ENCODE measurements at regions not wholly inside any gene's neighbourhood (a gene's known extent, or its start where the extent isn't known, plus 50 kb on each side); places are given as distances from the start of the nearest gene placed in this dataset.
"Not testable (repeated sequence)": the region's sequence is repeated elsewhere in the genome, so short reads cannot be mapped to it uniquely, and the experiment has no call there.

GRCh38 chr1:166418344-166418933 lies 251.6 kb upstream of the FAM78B start:
- H3K9me2 ChIP-seq (replicated peaks; ENCODE audit: insufficient read depth, low read length) = no peaks in the 10 kb centered on the region
- H2AFZ ChIP-seq (ENCODE audit: low read length) = no peak overlapping the region
- no peaks in the 10 kb centered on the region for H3K79me2 ChIP-seq (ENCODE audit: low read length)
- H3K36me3 ChIP-seq (ENCODE audit: insufficient read depth, low read length) = no peaks in the 10 kb centered on the region
- no peak overlapping the region for H3K4me3 ChIP-seq (ENCODE audit: low read length)
- H3K4me1 ChIP-seq (ENCODE audit: low read length) = no peaks in the 10 kb centered on the region
- no peak for DNase-seq
- no peak overlapping the region for H3K27ac ChIP-seq (ENCODE audit: low read length)
- no peaks in the 10 kb centered on the region for H3K9me3 ChIP-seq (ENCODE audit: low read length)
- no peaks in the 10 kb centered on the region for H4K20me1 ChIP-seq (ENCODE audit: insufficient read depth, low read depth, low read length)
- no peak overlapping the region for H3K9ac ChIP-seq (ENCODE audit: low read length)
- H3K4me2 ChIP-seq (ENCODE audit: low read depth, low read length, poor library complexity, severe bottlenecking) = no peak overlapping the region
- no peaks in the 10 kb centered on the region for H3K27me3 ChIP-seq (ENCODE audit: low read length)

DNA sequence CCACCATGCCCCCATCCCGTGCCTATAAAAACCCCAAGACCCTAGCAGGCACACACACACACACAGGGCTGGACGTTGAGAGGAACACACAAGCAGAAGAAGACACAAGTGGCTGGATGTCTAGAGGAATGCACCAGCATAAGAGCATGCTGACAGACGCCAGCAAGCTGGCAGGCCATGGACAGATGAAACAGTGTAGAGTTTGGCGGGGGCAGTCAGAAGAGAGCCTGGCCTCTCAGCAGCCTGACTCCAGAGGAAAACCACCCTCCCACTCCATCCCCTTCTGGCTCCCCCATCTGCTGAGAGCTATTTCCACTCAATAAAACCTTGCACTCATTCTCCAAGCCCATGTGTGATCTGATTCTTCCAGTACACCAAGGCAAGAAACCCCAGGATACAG lies 255.8 kb upstream of the FAM78B start:
- H3K4me1 ChIP-seq (ENCODE audit: low read length); H3K27me3 ChIP-seq (ENCODE audit: low read length); H4K20me1 ChIP-seq (ENCODE audit: insufficient read depth, low read depth, low read length); H3K4me3 ChIP-seq (ENCODE audit: low read length); DNase-seq; H3K9me2 ChIP-seq (replicated peaks; ENCODE audit: insufficient read depth, low read length); H3K36me3 ChIP-seq (ENCODE audit: insufficient read depth, low read length); H2AFZ ChIP-seq (ENCODE audit: low read length); H3K9ac ChIP-seq (ENCODE audit: low read length); H3K9me3 ChIP-seq (ENCODE audit: low read length); H3K4me2 ChIP-seq (ENCODE audit: low read depth, low read length, poor library complexity, severe bottlenecking); H3K27ac ChIP-seq (ENCODE audit: low read length); H3K79me2 ChIP-seq (ENCODE audit: low read length): not testable (repeated sequence)

DNA sequence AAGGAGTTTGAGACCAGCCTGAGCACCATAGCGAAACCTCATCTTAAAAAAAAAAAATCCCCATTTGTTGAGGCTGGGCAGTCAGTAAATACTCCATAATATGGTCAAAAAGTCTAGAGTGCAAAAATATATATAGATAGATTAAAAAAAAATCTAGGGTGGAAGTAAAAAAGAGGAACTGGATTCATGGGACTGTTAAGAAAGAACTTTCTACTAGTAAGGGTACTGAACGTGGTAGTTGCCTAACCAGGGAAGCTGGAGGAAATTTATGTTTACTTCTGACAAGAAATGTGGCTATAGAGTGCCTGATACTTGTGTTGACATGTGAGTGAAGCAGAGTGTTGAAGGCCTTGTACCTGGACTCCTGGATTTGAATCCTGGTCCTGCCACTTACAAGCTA lies 265.9 kb upstream of the FAM78B start:
- no peaks in the 10 kb centered on the region for H3K4me1 ChIP-seq (ENCODE audit: low read length)
- no peaks in the 10 kb centered on the region for H3K9me2 ChIP-seq (replicated peaks; ENCODE audit: insufficient read depth, low read length)
- H3K9ac ChIP-seq (ENCODE audit: low read length) = no peak overlapping the region
- H3K27me3 ChIP-seq (ENCODE audit: low read length) = no peaks in the 10 kb centered on the region
- H3K36me3 ChIP-seq (ENCODE audit: insufficient read depth, low read length) = no peaks in the 10 kb centered on the region
- no peak overlapping the region for H3K27ac ChIP-seq (ENCODE audit: low read length)
- no peaks in the 10 kb centered on the region for H3K9me3 ChIP-seq (ENCODE audit: low read length)
- H3K79me2 ChIP-seq (ENCODE audit: low read length) = no peaks in the 10 kb centered on the region
- no peak overlapping the region for H2AFZ ChIP-seq (ENCODE audit: low read length)
- no peak overlapping the region for H3K4me3 ChIP-seq (ENCODE audit: low read length)
- DNase-seq = no peak
- no peak overlapping the region for H3K4me2 ChIP-seq (ENCODE audit: low read depth, low read length, poor library complexity, severe bottlenecking)
- no peaks in the 10 kb centered on the region for H4K20me1 ChIP-seq (ENCODE audit: insufficient read depth, low read depth, low read length)

- H3K36me3 ChIP-seq (ENCODE audit: insufficient read depth, low read length); H4K20me1 ChIP-seq (ENCODE audit: insufficient read depth, low read depth, low read length); H3K9me2 ChIP-seq (replicated peaks; ENCODE audit: insufficient read depth, low read length); H3K27ac ChIP-seq (ENCODE audit: low read length); H3K27me3 ChIP-seq (ENCODE audit: low read length); H2AFZ ChIP-seq (ENCODE audit: low read length); H3K9ac ChIP-seq (ENCODE audit: low read length); H3K79me2 ChIP-seq (ENCODE audit: low read length); H3K4me3 ChIP-seq (ENCODE audit: low read length); H3K9me3 ChIP-seq (ENCODE audit: low read length); H3K4me1 ChIP-seq (ENCODE audit: low read length); H3K4me2 ChIP-seq (ENCODE audit: low read depth, low read length, poor library complexity, severe bottlenecking): not testable (repeated sequence)
- DNase-seq = peak; percentile 76
Measured at GRCh38 chr1:166433404-166434304, 266.9 kb upstream of the FAM78B start.

DNA sequence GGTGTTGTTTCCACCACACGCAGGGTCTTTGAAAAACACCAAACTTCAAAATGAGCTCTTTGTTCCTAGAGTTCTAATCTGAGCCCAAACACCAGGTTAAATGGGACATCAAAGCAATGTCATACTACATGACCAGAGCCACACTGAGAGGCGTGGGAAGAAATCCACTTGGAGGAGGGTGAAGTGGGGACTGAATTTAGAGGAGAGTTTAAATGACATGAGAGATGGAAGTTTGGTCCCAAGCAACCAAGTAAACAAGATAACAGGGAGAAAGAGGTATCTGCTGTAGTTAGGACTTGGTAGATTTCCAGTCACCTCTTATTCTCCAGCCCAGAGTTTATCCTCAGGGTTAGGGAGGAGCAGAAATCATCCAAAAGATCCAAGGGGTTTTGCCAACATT lies 290.9 kb upstream of the FAM78B start:
- Histone ChIP-seq H3K9me2 (replicated peaks; ENCODE audit: insufficient read depth, low read length) (no peaks in the 10 kb centered on the region), H3K79me2 (ENCODE audit: low read length) (no peaks in the 10 kb centered on the region), H3K36me3 (ENCODE audit: insufficient read depth, low read length) (no peaks in the 10 kb centered on the region), H3K4me3 (ENCODE audit: low read length) (no peak overlapping the region), H3K27ac (ENCODE audit: low read length) (no peak overlapping the region), H4K20me1 (ENCODE audit: insufficient read depth, low read depth, low read length) (no peaks in the 10 kb centered on the region), H2AFZ (ENCODE audit: low read length) (no peak overlapping the region), H3K27me3 (ENCODE audit: low read length) (no peaks in the 10 kb centered on the region), H3K9me3 (ENCODE audit: low read length) (no peaks in the 10 kb centered on the region), H3K4me2 (ENCODE audit: low read depth, low read length, poor library complexity, severe bottlenecking) (no peak overlapping the region), H3K9ac (ENCODE audit: low read length) (no peak overlapping the region), H3K4me1 (ENCODE audit: low read length) (no peaks in the 10 kb centered on the region)
- no peak for DNase-seq

DNA sequence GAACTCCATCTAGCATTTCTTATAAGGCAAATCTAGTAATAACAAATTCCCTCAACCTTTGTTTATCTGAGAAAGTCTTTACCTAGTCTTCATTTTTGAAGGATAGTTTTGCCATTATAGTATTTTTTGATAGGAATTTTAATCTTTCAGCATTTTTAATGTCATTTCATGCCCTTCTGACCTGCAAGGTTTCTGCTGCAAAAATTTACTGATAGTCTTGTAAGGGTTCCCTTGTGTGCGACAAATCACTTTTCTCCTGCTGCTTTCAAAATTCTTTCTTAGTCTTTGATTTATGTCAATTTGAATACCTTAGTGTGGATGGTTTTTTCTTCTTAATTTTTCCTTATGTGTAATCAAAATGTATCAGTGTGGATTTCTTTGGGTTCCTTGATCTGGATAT lies 297.5 kb upstream of the FAM78B start:
- H3K79me2 ChIP-seq (ENCODE audit: low read length) = no peaks in the 10 kb centered on the region
- H3K27me3 ChIP-seq (ENCODE audit: low read length) = no peaks in the 10 kb centered on the region
- no peaks in the 10 kb centered on the region for H3K4me1 ChIP-seq (ENCODE audit: low read length)
- H3K36me3 ChIP-seq (ENCODE audit: insufficient read depth, low read length) = no peaks in the 10 kb centered on the region
- no peak overlapping the region for H3K4me2 ChIP-seq (ENCODE audit: low read depth, low read length, poor library complexity, severe bottlenecking)
- no peaks in the 10 kb centered on the region; the same call in 1 of the 2 replicates for H3K9me3 ChIP-seq (ENCODE audit: low read length)
- DNase-seq = no peak
- no peaks in the 10 kb centered on the region for H3K9me2 ChIP-seq (replicated peaks; ENCODE audit: insufficient read depth, low read length)
- no peak overlapping the region for H3K27ac ChIP-seq (ENCODE audit: low read length)
- H3K9ac ChIP-seq (ENCODE audit: low read length) = no peak overlapping the region
- H3K4me3 ChIP-seq (ENCODE audit: low read length) = no peak overlapping the region
- no peaks in the 10 kb centered on the region for H4K20me1 ChIP-seq (ENCODE audit: insufficient read depth, low read depth, low read length)
- H2AFZ ChIP-seq (ENCODE audit: low read length) = no peak overlapping the region

DNA sequence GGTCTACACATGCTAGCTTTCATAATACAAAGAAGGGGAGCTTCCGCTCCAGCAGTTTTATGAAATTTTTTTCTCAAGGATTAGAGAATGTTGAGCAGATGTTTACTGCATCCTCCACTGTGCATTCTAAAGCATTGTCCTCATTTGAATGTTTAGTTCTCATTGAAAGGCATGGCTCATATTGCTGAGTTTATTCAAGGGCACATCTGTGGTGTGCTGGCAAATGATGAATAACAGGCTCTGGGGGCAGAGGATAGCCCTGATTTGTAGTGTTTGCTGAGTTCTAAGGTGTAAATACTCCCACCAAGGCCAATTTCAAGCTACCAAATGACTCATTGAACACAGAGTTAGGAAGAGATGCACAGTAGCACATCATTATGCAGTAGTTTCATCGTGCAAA lies 303.2 kb upstream of the FAM78B start:
- Histone ChIP-seq H2AFZ (ENCODE audit: low read length) (no peak overlapping the region), H3K27me3 (ENCODE audit: low read length) (no peaks in the 10 kb centered on the region), H3K4me1 (ENCODE audit: low read length) (no peaks in the 10 kb centered on the region), H3K9me2 (replicated peaks; ENCODE audit: insufficient read depth, low read length) (no peaks in the 10 kb centered on the region), H3K27ac (ENCODE audit: low read length) (no peak overlapping the region), H3K79me2 (ENCODE audit: low read length) (no peaks in the 10 kb centered on the region), H3K9me3 (ENCODE audit: low read length) (no peaks in the 10 kb centered on the region), H3K36me3 (ENCODE audit: insufficient read depth, low read length) (no peaks in the 10 kb centered on the region), H4K20me1 (ENCODE audit: insufficient read depth, low read depth, low read length) (no peaks in the 10 kb centered on the region), H3K4me2 (ENCODE audit: low read depth, low read length, poor library complexity, severe bottlenecking) (no peak overlapping the region), H3K4me3 (ENCODE audit: low read length) (no peak overlapping the region), H3K9ac (ENCODE audit: low read length) (no peak overlapping the region)
- no peak for DNase-seq

DNA sequence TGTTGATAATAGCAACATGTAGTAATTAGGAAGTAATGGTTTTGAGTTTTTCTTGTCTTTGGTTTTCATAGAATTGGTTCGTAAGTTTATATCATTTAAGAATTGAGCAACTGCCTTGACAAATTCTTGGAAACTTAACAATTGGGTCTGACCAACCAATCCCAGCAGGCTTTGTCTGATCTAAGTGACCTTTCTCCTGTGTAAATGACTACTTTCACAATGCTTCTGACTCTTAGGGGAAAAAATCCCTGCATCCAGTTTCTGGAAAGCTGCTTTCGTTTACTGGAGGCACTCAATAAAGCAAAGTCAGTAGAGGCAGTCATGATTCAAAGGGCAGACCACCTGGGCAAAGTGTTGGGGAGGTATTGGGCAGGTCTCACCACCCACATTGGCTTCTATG lies 303.6 kb upstream of the FAM78B start:
- Histone ChIP-seq H3K9ac (ENCODE audit: low read length) (no peak overlapping the region), H3K79me2 (ENCODE audit: low read length) (no peaks in the 10 kb centered on the region), H2AFZ (ENCODE audit: low read length) (no peak overlapping the region), H3K27me3 (ENCODE audit: low read length) (no peaks in the 10 kb centered on the region), H3K27ac (ENCODE audit: low read length) (no peak overlapping the region), H3K36me3 (ENCODE audit: insufficient read depth, low read length) (no peaks in the 10 kb centered on the region), H4K20me1 (ENCODE audit: insufficient read depth, low read depth, low read length) (no peaks in the 10 kb centered on the region), H3K4me3 (ENCODE audit: low read length) (no peak overlapping the region), H3K4me2 (ENCODE audit: low read depth, low read length, poor library complexity, severe bottlenecking) (no peak overlapping the region), H3K9me3 (ENCODE audit: low read length) (no peaks in the 10 kb centered on the region), H3K9me2 (replicated peaks; ENCODE audit: insufficient read depth, low read length) (no peaks in the 10 kb centered on the region), H3K4me1 (ENCODE audit: low read length) (no peaks in the 10 kb centered on the region)
- no peak for DNase-seq

Data from Karpas-422 (cell line).